ENCODE measurements at regions not wholly inside any gene's neighbourhood (a gene's known extent, or its start where the extent isn't known, plus 50 kb on each side); places are given as distances from the start of the nearest gene placed in this dataset.

GRCh38 chr4:100913685-100914084 lies 395.9 kb upstream of the EMCN start:
- TF ChIP-seq GABPA (IDR thresholded peaks at IDR 0.05; ENCODE audit: low read depth), result no peak
- no peak for TF ChIP-seq ZBTB33 (IDR thresholded peaks at IDR 0.05; ENCODE audit: borderline replicate concordance, low read depth)
- TF ChIP-seq, protein P1, sequence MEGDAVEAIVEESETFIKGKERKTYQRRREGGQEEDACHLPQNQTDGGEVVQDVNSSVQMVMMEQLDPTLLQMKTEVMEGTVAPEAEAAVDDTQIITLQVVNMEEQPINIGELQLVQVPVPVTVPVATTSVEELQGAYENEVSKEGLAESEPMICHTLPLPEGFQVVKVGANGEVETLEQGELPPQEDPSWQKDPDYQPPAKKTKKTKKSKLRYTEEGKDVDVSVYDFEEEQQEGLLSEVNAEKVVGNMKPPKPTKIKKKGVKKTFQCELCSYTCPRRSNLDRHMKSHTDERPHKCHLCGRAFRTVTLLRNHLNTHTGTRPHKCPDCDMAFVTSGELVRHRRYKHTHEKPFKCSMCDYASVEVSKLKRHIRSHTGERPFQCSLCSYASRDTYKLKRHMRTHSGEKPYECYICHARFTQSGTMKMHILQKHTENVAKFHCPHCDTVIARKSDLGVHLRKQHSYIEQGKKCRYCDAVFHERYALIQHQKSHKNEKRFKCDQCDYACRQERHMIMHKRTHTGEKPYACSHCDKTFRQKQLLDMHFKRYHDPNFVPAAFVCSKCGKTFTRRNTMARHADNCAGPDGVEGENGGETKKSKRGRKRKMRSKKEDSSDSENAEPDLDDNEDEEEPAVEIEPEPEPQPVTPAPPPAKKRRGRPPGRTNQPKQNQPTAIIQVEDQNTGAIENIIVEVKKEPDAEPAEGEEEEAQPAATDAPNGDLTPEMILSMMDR (IDR thresholded peaks at IDR 0.05), result no peak
- TF ChIP-seq POLR2AphosphoS5 (IDR thresholded peaks at IDR 0.05; ENCODE audit: low read depth, low read length), result no peak
- no peak for TF ChIP-seq EZH2phosphoT487 (IDR thresholded peaks at IDR 0.05; ENCODE audit: borderline replicate concordance, low read depth)
- TF ChIP-seq TCF12 (IDR thresholded peaks at IDR 0.05), result no peak
- no peak for TF ChIP-seq RFX5 (IDR thresholded peaks at IDR 0.05; ENCODE audit: low read length)
- no peak for TF ChIP-seq USF2 (IDR thresholded peaks at IDR 0.05; ENCODE audit: borderline replicate concordance, low read depth, low read length)
- TF ChIP-seq MEF2A (IDR thresholded peaks at IDR 0.05; ENCODE audit: borderline replicate concordance, low read depth), result no peak
- TF ChIP-seq PBX3 (IDR thresholded peaks at IDR 0.05), result no peak
- TF ChIP-seq EP300 (IDR thresholded peaks at IDR 0.05; ENCODE audit: borderline replicate concordance in 1 of 2, low read depth in 1 of 2, low read length in 1 of 2), result no peak
- no peak for TF ChIP-seq NRF1 (IDR thresholded peaks at IDR 0.05; ENCODE audit: low read depth, low read length)
- no peak for TF ChIP-seq REST (IDR thresholded peaks at IDR 0.05; ENCODE audit: low read depth, low read length)

Data from SK-N-SH (cell line).